Bone marrow (tissue), 2 donors: ENCODE measurements at regions not wholly inside any gene's neighbourhood (a gene's known extent, or its start where the extent isn't known, plus 50 kb on each side); places are given as distances from the start of the nearest gene placed in this dataset.

Experiments
- DNase-seq, 2 donors: peaks; one replicate each; lab custom pipeline; 2025; lab: John Stamatoyannopoulos, UW

DNA sequence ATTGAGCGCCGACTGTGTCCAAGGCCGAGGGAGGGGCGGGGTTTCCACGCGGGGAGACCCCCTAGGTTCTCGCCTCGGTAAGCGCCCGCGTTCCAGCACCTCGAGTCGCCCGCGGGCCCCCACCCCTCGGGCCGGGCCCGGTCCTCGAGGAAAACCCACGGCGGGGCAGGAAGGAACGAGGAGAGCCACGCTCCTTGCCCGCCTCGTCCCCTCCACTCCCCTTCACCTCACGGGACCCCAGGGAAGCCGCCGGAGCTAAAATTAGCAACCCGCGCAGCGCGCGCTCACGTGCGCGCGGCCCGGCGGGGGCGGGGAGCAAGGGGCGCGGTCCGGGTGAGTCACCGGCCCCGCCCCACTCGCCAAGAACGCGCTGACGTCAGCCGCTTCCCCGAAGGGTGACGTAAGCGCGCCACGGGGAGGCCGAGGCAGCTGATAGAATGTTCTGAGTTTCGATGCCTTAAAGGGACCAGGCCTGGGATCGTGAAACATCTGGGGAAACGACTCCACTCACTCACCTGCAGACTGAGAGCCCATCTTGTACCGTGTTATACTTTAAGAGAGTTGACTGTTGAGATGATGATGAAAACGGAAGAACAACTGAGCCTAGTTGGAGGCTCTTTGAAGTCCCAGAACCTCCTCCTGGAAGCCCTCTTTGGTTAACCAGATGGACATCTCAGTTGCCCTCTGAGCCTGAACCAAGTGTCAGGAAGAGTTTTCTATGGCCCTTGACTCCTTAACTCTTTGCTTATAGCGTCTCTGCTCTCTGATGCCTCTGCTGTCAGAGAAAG lies 49.7 kb upstream of the ATF3 start:
- peak; percentile 45 to 91 for DNase-seq
